Fibroblast of pulmonary artery (primary cell): ENCODE measurements at regions not wholly inside any gene's neighbourhood (a gene's known extent, or its start where the extent isn't known, plus 50 kb on each side); places are given as distances from the start of the nearest gene placed in this dataset.
"Not testable (repeated sequence)": the region's sequence is repeated elsewhere in the genome, so short reads cannot be mapped to it uniquely, and the experiment has no call there.

Experiments
- DNase-seq: peaks from one replicate; pipeline ENCODE4 v3.0.0-alpha.2; 2010; ENCODE audit warnings: low read depth
- H3K4me3 ChIP-seq: replicated peaks from 2 replicates; pipeline ENCODE4 v1.5.1; 2011; ENCODE audit warnings: low read depth, mild to moderate bottlenecking, control low read depth, low read length, moderate library complexity
- CTCF ChIP-seq: IDR thresholded peaks from 2 replicates; pipeline ENCODE4 v1.5.1; 2011; ENCODE audit warnings: mild to moderate bottlenecking, control low read depth, low read length, inconsistent platforms; ENCODE audit errors: missing control alignments

GRCh38 chr22:22733881-22734373 is 89.5 kb downstream of the GGTLC2 start:
- no peak for DNase-seq
- TF ChIP-seq CTCF, result no peak
- no peak overlapping the region for H3K4me3 ChIP-seq

GRCh38 chr22:22734395-22735272 is 90.2 kb downstream of the GGTLC2 start:
- DNase-seq, H3K4me3 ChIP-seq: not testable (repeated sequence)

- H3K4me3 ChIP-seq, DNase-seq: not testable (repeated sequence)
Measured at GRCh38 chr22:22735276-22735675, 90.9 kb downstream of the GGTLC2 start.

- no peak for TF ChIP-seq CTCF
- DNase-seq, result no peak
- no peak overlapping the region for H3K4me3 ChIP-seq
Measured at GRCh38 chr22:22735695-22736611, 91.5 kb downstream of the GGTLC2 start.

- H3K4me3 ChIP-seq, result no peak overlapping the region
- no peak for TF ChIP-seq CTCF
- no peak for DNase-seq
Measured at GRCh38 chr22:22737590-22737989, 93.2 kb downstream of the GGTLC2 start.

- no peak for TF ChIP-seq CTCF
- no peak overlapping the region for H3K4me3 ChIP-seq
- no peak for DNase-seq
Measured at GRCh38 chr22:22738959-22739585, 94.7 kb downstream of the GGTLC2 start.

- H3K4me3 ChIP-seq, result no peak overlapping the region
- no peak for TF ChIP-seq CTCF
- no peak for DNase-seq
Measured at GRCh38 chr22:22740560-22741276, 96.3 kb downstream of the GGTLC2 start.
